Hepatocyte (in vitro differentiated cells): ENCODE measurements at regions not wholly inside any gene's neighbourhood (a gene's known extent, or its start where the extent isn't known, plus 50 kb on each side); places are given as distances from the start of the nearest gene placed in this dataset.

Source experiments
- DNase-seq: peaks from one replicate; pipeline ENCODE4 v3.0.0-alpha.2; 2016; ENCODE audit warnings: low spot score
- H2AFZ ChIP-seq: fragments of 200-600 bp; sonication (generic); 2 replicates; pipeline ENCODE4 v1.6.0; 2016; ENCODE audit warnings: antibody characterized with exemption, mild to moderate bottlenecking
- H3K27ac ChIP-seq: fragments of 200-600 bp; sonication (generic); 2 replicates; pipeline ENCODE4 v1.5.1; 2016; ENCODE audit warnings: mild to moderate bottlenecking
- H3K27me3 ChIP-seq: fragments of 200-600 bp; sonication (generic); 2 replicates; pipeline ENCODE4 v1.6.1; 2016
- H3K36me3 ChIP-seq: fragments of 200-600 bp; sonication (generic); replicated peaks from 2 replicates; pipeline ENCODE4 v1.5.1; 2016; ENCODE audit warnings: low read depth; ENCODE audit not compliant: insufficient read depth
- H3K4me1 ChIP-seq: fragments of 200-600 bp; sonication (generic); 2 replicates; pipeline ENCODE4 v1.5.1; 2016; ENCODE audit warnings: mild to moderate bottlenecking, moderate library complexity; ENCODE audit not compliant: insufficient read depth
- H3K4me2 ChIP-seq: fragments of 200-600 bp; sonication (generic); 2 replicates; pipeline ENCODE4 v1.6.0; 2016
- H3K4me3 ChIP-seq: fragments of 200-600 bp; sonication (generic); 2 replicates; pipeline ENCODE4 v1.5.1; 2016; ENCODE audit warnings: mild to moderate bottlenecking
- H3K79me2 ChIP-seq: fragments of 200-600 bp; sonication (generic); 2 replicates; pipeline ENCODE4 v1.6.0; 2017; ENCODE audit warnings: mild to moderate bottlenecking
- H3K9me2 ChIP-seq: fragments of 200-600 bp; sonication (generic); replicated peaks from 2 replicates; pipeline ENCODE4 v1.6.0; 2017; ENCODE audit warnings: mild to moderate bottlenecking; ENCODE audit not compliant: insufficient read depth
- H3K9me3 ChIP-seq: fragments of 200-600 bp; sonication (generic); 2 replicates; pipeline ENCODE4 v1.5.1; 2016; ENCODE audit warnings: low read depth, mild to moderate bottlenecking
- H4K20me1 ChIP-seq: fragments of 200-600 bp; sonication (generic); 2 replicates; pipeline ENCODE4 v1.6.0; 2016; ENCODE audit warnings: mild to moderate bottlenecking; ENCODE audit not compliant: insufficient read depth, poor library complexity, severe bottlenecking
- EZH2 ChIP-seq: fragments of 200-600 bp; sonication (generic); IDR thresholded peaks from 2 replicates; pipeline ENCODE4 v1.6.1; 2016; ENCODE audit warnings: antibody characterized with exemption, mild to moderate bottlenecking, borderline replicate concordance
- EZH2phosphoT487 ChIP-seq: fragments of 200-600 bp; sonication (generic); IDR thresholded peaks from one replicate; pipeline ENCODE4 v1.6.1; 2018; ENCODE audit warnings: antibody characterized with exemption, mild to moderate bottlenecking, low read depth, moderate library complexity; ENCODE audit not compliant: unreplicated experiment, severe bottlenecking
- WGBS: methylation state at CpG from one replicate; pipeline ENCODE4 v1.1.6; 2016; ENCODE audit warnings: low lambda C conversion rate; ENCODE audit errors: missing lambda C conversion rate; 5-methylcytosine and 5-hydroxymethylcytosine counted together
- TF ChIP-seq, protein P1 (sequence below): fragments of 200-600 bp; sonication (generic); IDR thresholded peaks from 2 replicates; pipeline ENCODE4 v1.5.1; 2016; ENCODE audit warnings: antibody characterized with exemption, mild to moderate bottlenecking; ENCODE audit not compliant: poor library complexity

- TF ChIP-seq, protein P1, sequence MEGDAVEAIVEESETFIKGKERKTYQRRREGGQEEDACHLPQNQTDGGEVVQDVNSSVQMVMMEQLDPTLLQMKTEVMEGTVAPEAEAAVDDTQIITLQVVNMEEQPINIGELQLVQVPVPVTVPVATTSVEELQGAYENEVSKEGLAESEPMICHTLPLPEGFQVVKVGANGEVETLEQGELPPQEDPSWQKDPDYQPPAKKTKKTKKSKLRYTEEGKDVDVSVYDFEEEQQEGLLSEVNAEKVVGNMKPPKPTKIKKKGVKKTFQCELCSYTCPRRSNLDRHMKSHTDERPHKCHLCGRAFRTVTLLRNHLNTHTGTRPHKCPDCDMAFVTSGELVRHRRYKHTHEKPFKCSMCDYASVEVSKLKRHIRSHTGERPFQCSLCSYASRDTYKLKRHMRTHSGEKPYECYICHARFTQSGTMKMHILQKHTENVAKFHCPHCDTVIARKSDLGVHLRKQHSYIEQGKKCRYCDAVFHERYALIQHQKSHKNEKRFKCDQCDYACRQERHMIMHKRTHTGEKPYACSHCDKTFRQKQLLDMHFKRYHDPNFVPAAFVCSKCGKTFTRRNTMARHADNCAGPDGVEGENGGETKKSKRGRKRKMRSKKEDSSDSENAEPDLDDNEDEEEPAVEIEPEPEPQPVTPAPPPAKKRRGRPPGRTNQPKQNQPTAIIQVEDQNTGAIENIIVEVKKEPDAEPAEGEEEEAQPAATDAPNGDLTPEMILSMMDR = no peak
- TF ChIP-seq EZH2 (no peak), EZH2phosphoT487 (no peak)
- no peak overlapping the region for H3K27ac ChIP-seq
- H3K4me2 ChIP-seq = no peak overlapping the region
- H4K20me1 ChIP-seq = no peaks in the 10 kb centered on the region
- H2AFZ ChIP-seq = no peak overlapping the region
- 91% methylated on average over 4 of the region's 4 CpGs for WGBS
- no peaks in the 10 kb centered on the region for H3K9me3 ChIP-seq
- no peak for DNase-seq
- peaks cover 6% of the 10 kb centered on the region for H3K79me2 ChIP-seq
- H3K9me2 ChIP-seq = no peaks in the 10 kb centered on the region
- H3K27me3 ChIP-seq = no peaks in the 10 kb centered on the region
- H3K4me1 ChIP-seq = no peaks in the 10 kb centered on the region
- no peaks in the 10 kb centered on the region for H3K36me3 ChIP-seq
- no peak overlapping the region for H3K4me3 ChIP-seq
Observed at GRCh38 chr1:198864695-198865094, 225.9 kb downstream of the PTPRC start.

GRCh38 chr1:198865319-198865718, 226.5 kb downstream of the PTPRC start:
- peaks cover 6% of the 10 kb centered on the region for H3K79me2 ChIP-seq
- H2AFZ ChIP-seq = no peak overlapping the region
- H3K27ac ChIP-seq = no peak overlapping the region
- H4K20me1 ChIP-seq = no peaks in the 10 kb centered on the region
- H3K9me2 ChIP-seq = no peaks in the 10 kb centered on the region
- no peaks in the 10 kb centered on the region for H3K36me3 ChIP-seq
- no peak overlapping the region for H3K4me2 ChIP-seq
- no peaks in the 10 kb centered on the region for H3K4me1 ChIP-seq
- no peaks in the 10 kb centered on the region for H3K9me3 ChIP-seq
- TF ChIP-seq, protein P1 = no peak
- TF ChIP-seq EZH2phosphoT487 = no peak
- no peak for TF ChIP-seq EZH2
- H3K4me3 ChIP-seq = no peak overlapping the region
- no peak for DNase-seq
- H3K27me3 ChIP-seq = no peaks in the 10 kb centered on the region
- 78% methylated on average over 2 of the region's 2 CpGs for WGBS

GRCh38 chr1:198867182-198867581, 228.3 kb downstream of the PTPRC start:
- TF ChIP-seq EZH2phosphoT487 (no peak), EZH2 (no peak)
- TF ChIP-seq, protein P1 = no peak
- H3K4me2 ChIP-seq = no peak overlapping the region
- H3K36me3 ChIP-seq = no peaks in the 10 kb centered on the region
- no peak overlapping the region for H3K4me3 ChIP-seq
- H3K27ac ChIP-seq = no peak overlapping the region
- WGBS = 71% methylated on average over 6 of the region's 6 CpGs
- H2AFZ ChIP-seq = no peak overlapping the region
- no peak for DNase-seq
- H3K9me3 ChIP-seq = no peaks in the 10 kb centered on the region
- no peaks in the 10 kb centered on the region for H4K20me1 ChIP-seq
- H3K27me3 ChIP-seq = no peaks in the 10 kb centered on the region
- no peaks in the 10 kb centered on the region for H3K9me2 ChIP-seq
- peaks cover 6% of the 10 kb centered on the region for H3K79me2 ChIP-seq
- no peaks in the 10 kb centered on the region for H3K4me1 ChIP-seq

- TF ChIP-seq, protein P1 = no peak
- no peak for TF ChIP-seq EZH2phosphoT487
- TF ChIP-seq EZH2 = no peak
- Histone ChIP-seq H3K4me3 (no peak overlapping the region), H4K20me1 (no peaks in the 10 kb centered on the region), H3K4me2 (no peak overlapping the region), H3K79me2 (peaks cover 11% of the 10 kb centered on the region), H3K9me3 (no peaks in the 10 kb centered on the region), H3K36me3 (no peaks in the 10 kb centered on the region), H3K4me1 (no peaks in the 10 kb centered on the region), H3K9me2 (no peaks in the 10 kb centered on the region), H2AFZ (no peak overlapping the region), H3K27ac (no peak overlapping the region), H3K27me3 (no peaks in the 10 kb centered on the region)
- WGBS = 89% methylated on average over 2 of the region's 2 CpGs
- DNase-seq = no peak
Observed at GRCh38 chr1:198873696-198874230, 234.9 kb downstream of the PTPRC start.
